Skeletal muscle satellite cell (primary cell): ENCODE measurements at regions not wholly inside any gene's neighbourhood (a gene's known extent, or its start where the extent isn't known, plus 50 kb on each side); places are given as distances from the start of the nearest gene placed in this dataset.

Experiments used
- H3K27me3 ChIP-seq: 2 replicates; pipeline ENCODE4 v1.7.0; 2013; ENCODE audit warnings: low read length; ENCODE audit not compliant: control insufficient read depth, insufficient read depth
- H3K36me3 ChIP-seq: 2 replicates; pipeline ENCODE4 v1.7.0; 2013; ENCODE audit warnings: mild to moderate bottlenecking, control low read depth, low read length; ENCODE audit not compliant: insufficient read depth
- H3K4me1 ChIP-seq: 2 replicates; pipeline ENCODE4 v1.7.0; 2013; ENCODE audit warnings: low read length; ENCODE audit not compliant: control insufficient read depth, insufficient read depth
- H3K4me2 ChIP-seq: 2 replicates; pipeline ENCODE4 v1.7.0; 2013; ENCODE audit warnings: mild to moderate bottlenecking, low read length
- H3K4me3 ChIP-seq: 2 replicates; pipeline ENCODE4 v1.7.0; 2013; ENCODE audit warnings: low read length
- H3K9ac ChIP-seq: 2 replicates; pipeline ENCODE4 v1.7.0; 2013; ENCODE audit warnings: mild to moderate bottlenecking, low read depth, low read length, moderate library complexity
- H3K9me3 ChIP-seq: replicated peaks from 2 replicates; pipeline ENCODE4 v1.7.0; 2013; ENCODE audit warnings: mild to moderate bottlenecking, control low read depth, low read length

DNA sequence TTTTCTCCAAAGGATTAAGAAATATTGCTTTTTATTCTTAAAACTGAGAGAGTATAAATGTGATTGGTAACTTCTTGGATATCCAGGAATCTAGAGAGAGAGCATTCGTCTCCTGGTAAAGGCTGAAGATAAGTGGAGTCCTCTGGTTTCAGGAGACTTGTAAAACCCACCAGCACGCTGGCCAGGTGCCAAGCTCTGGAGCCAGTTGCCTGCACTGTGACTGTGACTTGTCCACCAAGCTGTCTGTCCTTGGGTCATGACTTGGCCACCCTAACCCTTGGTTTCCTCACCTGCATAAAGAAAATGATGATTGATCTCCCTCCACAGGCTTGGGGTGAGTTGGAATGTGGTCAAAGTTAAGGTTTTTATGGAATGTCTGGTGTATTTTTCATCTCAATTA lies 185.4 kb upstream of the NCKAP5 start:
- no peak overlapping the region for H3K4me2 ChIP-seq
- no peaks in the 10 kb centered on the region for H3K36me3 ChIP-seq
- peaks cover 11% of the 10 kb centered on the region for H3K4me1 ChIP-seq
- no peaks in the 10 kb centered on the region for H3K9me3 ChIP-seq
- no peak overlapping the region for H3K9ac ChIP-seq
- peaks cover 5% of the 10 kb centered on the region for H3K27me3 ChIP-seq
- no peak overlapping the region for H3K4me3 ChIP-seq

DNA sequence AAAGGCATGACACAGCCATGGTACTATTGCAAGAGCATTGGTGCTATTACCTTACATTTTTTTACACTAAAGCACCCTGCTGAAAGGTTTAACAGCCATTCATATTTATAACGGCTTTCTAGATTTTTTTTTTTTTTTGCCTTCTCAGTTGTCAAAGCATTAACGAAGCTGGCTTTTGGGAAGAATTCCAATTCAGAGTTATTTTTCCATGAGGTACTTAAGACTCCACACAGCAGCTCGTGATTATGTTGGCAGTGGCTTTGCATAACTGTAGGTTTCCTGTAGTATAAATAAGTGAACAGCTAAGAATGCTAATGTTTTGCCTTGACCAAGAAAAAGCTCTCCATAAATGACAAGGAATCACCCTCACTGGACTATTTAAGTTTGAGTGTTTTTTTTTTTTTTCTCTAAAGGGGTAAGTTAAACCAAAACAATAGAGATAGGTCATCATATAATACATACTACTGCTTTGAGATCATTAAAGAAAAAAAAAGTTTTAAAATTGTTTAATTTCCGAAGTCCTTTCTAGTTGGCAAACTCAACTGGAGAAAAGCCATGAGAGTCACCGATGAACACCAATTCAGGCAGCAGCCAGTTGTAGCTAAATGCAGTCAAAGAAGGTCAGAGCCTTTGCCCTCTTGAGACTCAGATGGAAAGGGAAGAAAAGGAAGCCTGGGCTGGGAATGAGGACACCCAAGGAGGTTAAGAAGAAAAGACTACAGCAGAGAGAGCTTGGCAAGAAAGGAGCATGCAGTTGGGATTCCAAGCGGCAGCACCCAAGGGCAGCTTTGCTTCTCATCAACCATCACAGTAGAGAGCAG lies 187.4 kb upstream of the NCKAP5 start:
- Histone ChIP-seq H3K4me3 (no peak overlapping the region), H3K4me2 (no peak overlapping the region), H3K27me3 (no peaks in the 10 kb centered on the region), H3K4me1 (peaks cover 11% of the 10 kb centered on the region), H3K36me3 (no peaks in the 10 kb centered on the region), H3K9ac (no peak overlapping the region), H3K9me3 (no peaks in the 10 kb centered on the region)

GRCh38 chr2:133756833-133757232 lies 188.6 kb upstream of the NCKAP5 start:
- no peak overlapping the region for H3K4me2 ChIP-seq
- no peak overlapping the region for H3K4me3 ChIP-seq
- H3K36me3 ChIP-seq, result no peaks in the 10 kb centered on the region
- no peak overlapping the region for H3K9ac ChIP-seq
- peaks cover 11% of the 10 kb centered on the region for H3K4me1 ChIP-seq
- H3K27me3 ChIP-seq, result no peaks in the 10 kb centered on the region
- no peaks in the 10 kb centered on the region for H3K9me3 ChIP-seq

DNA sequence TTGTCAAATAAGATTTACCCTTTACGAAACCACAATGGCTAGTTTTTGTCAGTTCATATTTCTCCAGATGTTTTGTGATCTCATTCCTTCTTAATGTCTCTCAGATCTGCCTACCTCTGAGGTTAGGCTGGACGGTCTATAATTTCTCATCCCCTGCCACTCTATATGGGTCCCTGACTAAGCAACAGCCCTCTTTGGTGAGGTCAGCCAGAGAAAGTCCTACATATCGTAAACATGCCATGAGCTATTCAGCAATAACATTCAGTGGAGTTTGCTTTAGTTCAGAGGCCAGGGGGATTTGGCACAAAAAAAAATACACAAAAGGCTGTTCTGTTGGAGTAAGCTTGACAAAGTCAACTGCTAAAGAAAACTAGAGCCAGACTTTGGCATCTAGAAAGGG lies 192.1 kb upstream of the NCKAP5 start:
- peaks cover 7% of the 10 kb centered on the region for H3K4me1 ChIP-seq
- H3K4me3 ChIP-seq, result no peak overlapping the region
- no peaks in the 10 kb centered on the region for H3K27me3 ChIP-seq
- no peak overlapping the region for H3K4me2 ChIP-seq
- H3K9ac ChIP-seq, result no peak overlapping the region
- H3K36me3 ChIP-seq, result no peaks in the 10 kb centered on the region
- no peaks in the 10 kb centered on the region for H3K9me3 ChIP-seq

DNA sequence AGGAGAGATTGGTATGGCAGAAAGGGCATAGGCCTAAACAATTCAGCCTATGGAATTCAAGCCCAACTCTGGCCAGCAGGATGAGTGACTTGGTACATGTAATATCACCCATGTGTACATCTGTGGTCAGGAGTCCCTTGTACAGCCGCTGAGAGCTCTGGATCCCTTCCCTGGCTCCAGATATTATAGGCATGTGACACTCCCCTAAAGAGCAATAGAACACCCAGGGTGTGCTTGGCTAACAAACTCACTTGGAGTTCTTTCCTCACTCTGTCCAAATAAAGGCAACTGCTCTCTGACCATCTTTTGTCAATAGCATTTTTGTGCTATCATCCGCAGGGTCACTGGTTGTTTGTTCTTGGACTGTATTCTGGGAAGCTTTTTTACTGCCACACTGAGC lies 197.4 kb upstream of the NCKAP5 start:
- Histone ChIP-seq H3K4me3 (no peak overlapping the region), H3K27me3 (no peaks in the 10 kb centered on the region), H3K36me3 (no peaks in the 10 kb centered on the region), H3K4me2 (no peak overlapping the region), H3K9ac (no peak overlapping the region), H3K9me3 (no peaks in the 10 kb centered on the region), H3K4me1 (no peaks in the 10 kb centered on the region)

DNA sequence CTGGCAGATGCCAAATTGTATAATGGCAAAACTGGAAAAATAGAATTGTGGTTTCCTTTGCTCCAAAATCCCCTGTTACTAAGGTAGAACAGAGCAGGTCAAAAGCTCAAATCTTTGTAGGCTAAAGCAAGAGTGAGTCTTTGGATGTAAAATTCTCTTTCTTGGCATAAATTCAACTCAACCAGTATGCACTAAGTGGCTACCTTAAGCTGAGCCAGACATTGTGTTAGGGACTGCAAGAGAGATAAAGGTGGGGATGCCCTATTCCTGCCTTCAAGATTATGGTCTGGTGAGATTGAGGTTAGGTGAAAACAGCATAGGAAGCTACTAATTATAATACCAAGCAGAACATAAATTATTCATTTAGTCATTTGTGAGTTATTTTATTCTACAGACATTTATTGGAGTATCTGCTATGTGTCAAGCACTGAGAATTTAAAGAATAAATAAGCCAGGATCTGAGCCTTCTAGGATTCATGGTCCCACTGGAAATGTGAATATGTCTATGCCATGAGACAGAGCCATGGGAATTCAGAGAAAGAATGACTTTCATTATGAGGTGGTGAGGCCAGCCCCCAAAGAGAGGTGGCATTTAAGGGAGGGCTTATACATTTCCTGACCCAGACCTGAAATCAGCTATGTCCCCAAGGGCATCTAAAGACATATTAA lies 198.0 kb upstream of the NCKAP5 start:
- no peak overlapping the region for H3K4me3 ChIP-seq
- H3K9me3 ChIP-seq, result no peaks in the 10 kb centered on the region
- H3K4me2 ChIP-seq, result no peak overlapping the region
- H3K4me1 ChIP-seq, result no peaks in the 10 kb centered on the region
- no peak overlapping the region for H3K9ac ChIP-seq
- no peaks in the 10 kb centered on the region for H3K27me3 ChIP-seq
- no peaks in the 10 kb centered on the region for H3K36me3 ChIP-seq

GRCh38 chr2:133768256-133768655 lies 200.0 kb upstream of the NCKAP5 start:
- H3K4me2 ChIP-seq, result no peak overlapping the region
- no peak overlapping the region for H3K9ac ChIP-seq
- H3K4me3 ChIP-seq, result no peak overlapping the region
- H3K27me3 ChIP-seq, result no peaks in the 10 kb centered on the region
- no peaks in the 10 kb centered on the region for H3K4me1 ChIP-seq
- no peaks in the 10 kb centered on the region for H3K36me3 ChIP-seq
- no peaks in the 10 kb centered on the region for H3K9me3 ChIP-seq

DNA sequence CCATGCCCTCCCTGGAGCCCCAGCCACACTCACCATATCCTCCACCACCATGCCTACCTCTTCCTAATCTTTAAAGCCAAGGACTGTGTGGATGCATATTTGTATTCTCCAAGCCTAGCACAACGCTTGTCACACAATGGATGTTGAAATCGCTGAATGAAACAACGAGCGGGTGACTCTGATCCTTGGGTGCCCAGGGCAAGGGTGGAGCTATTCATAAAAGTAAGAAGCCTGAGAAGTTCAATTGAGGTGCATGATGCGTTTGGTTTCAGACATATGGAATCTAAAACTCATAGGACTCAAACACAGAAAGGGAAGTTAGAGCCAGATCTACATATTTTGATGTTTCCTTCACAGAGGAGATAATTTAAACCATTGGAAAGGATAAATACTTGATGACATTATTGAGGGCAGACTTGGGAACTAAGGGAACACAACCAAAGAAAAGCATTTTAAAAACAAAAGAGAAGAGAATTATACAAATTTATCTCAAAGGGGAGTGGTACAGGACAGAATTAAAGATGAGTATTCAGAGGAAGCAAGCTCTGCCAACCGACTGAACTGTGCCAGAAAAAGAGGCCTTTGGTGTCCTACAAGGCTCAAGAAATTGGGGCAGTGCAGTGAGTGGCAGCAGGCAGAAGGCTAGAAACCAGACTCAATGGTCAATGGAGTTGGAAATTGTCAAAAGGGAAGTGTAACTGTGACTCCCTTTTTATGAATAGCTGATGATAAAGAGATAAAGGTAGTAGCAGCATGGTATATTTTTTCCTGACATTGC lies 200.6 kb upstream of the NCKAP5 start:
- Histone ChIP-seq H3K27me3 (no peaks in the 10 kb centered on the region), H3K9me3 (no peaks in the 10 kb centered on the region), H3K9ac (no peak overlapping the region), H3K4me2 (no peak overlapping the region), H3K36me3 (no peaks in the 10 kb centered on the region), H3K4me1 (no peaks in the 10 kb centered on the region), H3K4me3 (no peak overlapping the region)

DNA sequence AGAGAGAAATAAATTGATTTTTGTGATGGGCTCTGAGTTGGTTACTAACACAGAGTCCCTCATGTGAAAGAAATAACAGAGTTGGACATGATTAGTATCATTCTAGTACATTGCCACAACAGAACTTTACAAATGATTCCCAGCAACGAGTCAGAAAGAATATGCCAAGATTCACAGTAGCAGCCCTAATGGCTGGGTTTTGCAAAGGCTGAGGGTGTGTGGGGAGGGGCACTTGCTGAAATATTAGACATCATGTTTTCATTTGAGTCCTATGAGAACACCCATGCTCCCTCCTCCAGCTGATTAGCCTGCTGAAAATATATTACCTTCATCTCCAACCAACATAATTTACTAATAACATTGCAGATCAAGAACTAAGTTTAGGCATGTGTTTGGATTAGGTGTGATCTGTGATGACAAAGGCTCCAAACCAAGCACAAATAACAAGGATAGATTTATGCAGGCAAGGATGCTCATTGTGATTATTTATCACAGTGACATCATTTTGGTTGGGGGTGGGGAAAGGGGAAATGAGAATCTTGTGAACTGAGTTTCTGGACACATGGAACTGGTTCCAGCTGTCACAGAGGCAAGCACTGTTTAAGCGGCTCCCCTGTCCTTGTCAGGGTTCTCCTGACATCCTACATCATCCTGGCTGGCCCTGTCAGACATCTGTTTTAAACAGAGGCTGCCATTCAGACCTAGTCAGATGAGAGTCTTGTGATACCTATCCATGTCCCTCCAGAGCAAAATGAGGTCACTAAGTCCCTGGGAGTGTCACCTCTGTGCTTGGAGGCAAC lies 205.8 kb upstream of the NCKAP5 start:
- Histone ChIP-seq H3K4me2 (no peak overlapping the region), H3K4me1 (no peaks in the 10 kb centered on the region), H3K9me3 (no peaks in the 10 kb centered on the region), H3K36me3 (no peaks in the 10 kb centered on the region), H3K27me3 (no peaks in the 10 kb centered on the region), H3K9ac (no peak overlapping the region), H3K4me3 (no peak overlapping the region)

DNA sequence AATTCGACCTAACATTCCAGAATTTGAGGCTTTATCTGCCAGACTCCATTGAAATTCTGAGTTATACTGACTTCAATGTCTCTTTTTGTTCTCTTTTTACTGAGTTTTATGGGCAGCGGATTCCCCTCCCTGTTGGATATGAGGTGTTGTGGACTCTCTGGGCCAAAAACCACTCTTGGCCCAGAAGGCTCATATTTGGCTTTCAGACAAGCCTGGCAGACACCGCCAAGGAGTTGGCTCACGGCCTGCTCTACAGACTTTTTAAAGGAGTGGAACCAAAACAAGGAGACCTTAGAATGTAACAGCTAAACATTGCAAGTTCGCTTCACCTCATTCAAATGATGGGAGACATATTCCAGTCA lies 206.4 kb upstream of the NCKAP5 start:
- no peaks in the 10 kb centered on the region for H3K9me3 ChIP-seq
- H3K27me3 ChIP-seq, result no peaks in the 10 kb centered on the region
- H3K4me2 ChIP-seq, result no peak overlapping the region
- no peaks in the 10 kb centered on the region for H3K36me3 ChIP-seq
- no peak overlapping the region for H3K9ac ChIP-seq
- no peak overlapping the region for H3K4me3 ChIP-seq
- H3K4me1 ChIP-seq, result no peaks in the 10 kb centered on the region

GRCh38 chr2:133776936-133777573 lies 208.8 kb upstream of the NCKAP5 start:
- H3K27me3 ChIP-seq, result no peaks in the 10 kb centered on the region
- H3K4me2 ChIP-seq, result no peak overlapping the region
- H3K9me3 ChIP-seq, result no peaks in the 10 kb centered on the region
- H3K36me3 ChIP-seq, result no peaks in the 10 kb centered on the region
- H3K4me1 ChIP-seq, result no peaks in the 10 kb centered on the region
- no peak overlapping the region for H3K4me3 ChIP-seq
- no peak overlapping the region for H3K9ac ChIP-seq
